CD4-positive, CD25-positive, alpha-beta regulatory T cell (primary cell): ENCODE measurements at regions not wholly inside any gene's neighbourhood (a gene's known extent, or its start where the extent isn't known, plus 50 kb on each side); places are given as distances from the start of the nearest gene placed in this dataset.
A peak's percentile ranks its signal among the peaks of the same experiment; 100 is the strongest.
"Not testable (repeated sequence)": the region's sequence is repeated elsewhere in the genome, so short reads cannot be mapped to it uniquely, and the experiment has no call there.

Source experiments
- ATAC-seq, 2 donors: fragments of 150-1000 bp; cut with Tn5 transposase; one replicate each; pipeline ENCODE4 v1.10.0; 2021; ENCODE audit warnings: low read depth in 2 of 2, moderate number of reproducible peaks in 2 of 2, moderate library complexity in 1 of 2
- DNase-seq, 3 donors: peaks; one replicate each; pipeline versions ENCODE4 v3.0.0 to v3.0.0-alpha.2; 2012 to 2022; ENCODE audit warnings: mixed read lengths in 1 of 3
- H3K27ac ChIP-seq: one replicate; pipeline ENCODE4 v1.7.0; 2013; ENCODE audit warnings: mild to moderate bottlenecking, low read length; ENCODE audit not compliant: insufficient read depth, poor library complexity, severe bottlenecking
- H3K27me3 ChIP-seq: one replicate; pipeline ENCODE4 v1.7.0; 2013; ENCODE audit warnings: low read length; ENCODE audit not compliant: control insufficient read depth, insufficient read depth
- H3K36me3 ChIP-seq: one replicate; pipeline ENCODE4 v1.7.0; 2013; ENCODE audit warnings: mild to moderate bottlenecking, low read length, moderate library complexity; ENCODE audit not compliant: control insufficient read depth, insufficient read depth
- H3K4me1 ChIP-seq: 2 replicates; pipeline ENCODE4 v1.7.0; 2013; ENCODE audit warnings: mild to moderate bottlenecking, low read length; ENCODE audit not compliant: insufficient read depth, control insufficient read depth, poor library complexity, severe bottlenecking
- H3K4me3 ChIP-seq: one replicate; pipeline ENCODE4 v1.7.0; 2013; ENCODE audit warnings: low read depth, mild to moderate bottlenecking, low read length, moderate library complexity
- H3K9me3 ChIP-seq, 2 experiments: 1 replicate in 1 of 2; 2 replicates in 1 of 2; pipeline ENCODE4 v1.7.0; 2013; ENCODE audit warnings: low read length in 2 of 2, mild to moderate bottlenecking in 1 of 2, moderate library complexity in 1 of 2; ENCODE audit not compliant: control insufficient read depth in 2 of 2
- H3K27ac Mint-ChIP-seq, 3 donors: one replicate each; pipeline ENCODE4 v1.8.0; 2020 to 2022; ENCODE audit warnings: mild to moderate bottlenecking in 3 of 3, mixed read lengths in 3 of 3, moderate library complexity in 2 of 3
- H3K27me3 Mint-ChIP-seq: one replicate; pipeline ENCODE4 v1.8.0; 2022; ENCODE audit warnings: mild to moderate bottlenecking, mixed read lengths
- H3K36me3 Mint-ChIP-seq: one replicate; pipeline ENCODE4 v1.8.0; 2020; ENCODE audit warnings: mixed read lengths
- H3K4me1 Mint-ChIP-seq, 4 donors: one replicate each; pipeline ENCODE4 v1.8.0; 2020 to 2022; ENCODE audit warnings: mixed read lengths in 4 of 4, mild to moderate bottlenecking in 1 of 4
- H3K4me3 Mint-ChIP-seq, 4 donors: one replicate each; pipeline ENCODE4 v1.8.0; 2020 to 2022; ENCODE audit warnings: mild to moderate bottlenecking in 4 of 4, mixed read lengths in 4 of 4, moderate library complexity in 3 of 4
- H3K9me3 Mint-ChIP-seq, 7 donors: one replicate each; pipeline ENCODE4 v1.8.0; 2020 to 2022; ENCODE audit warnings: mixed read lengths in 7 of 7, mild to moderate bottlenecking in 3 of 7, moderate library complexity in 2 of 7

- Histone ChIP-seq H3K4me3 (no peak overlapping the region), H3K4me1 (no peaks in the 10 kb centered on the region), H3K27ac (no peak overlapping the region), H3K27me3 (no peaks in the 10 kb centered on the region), H3K9me3 (peaks cover 4 to 7% of the 10 kb centered on the region in 2 experiments), H3K36me3 (no peaks in the 10 kb centered on the region)
- DNase-seq: no peak
- no peak for ATAC-seq
- Mint-ChIP-seq H3K27ac (no peak overlapping the region), H3K36me3 (no peaks in the 10 kb centered on the region), H3K27me3 (peaks cover 9% of the 10 kb centered on the region), H3K9me3 (peaks cover 1 to 13% (median 5%) of the 10 kb centered on the region in 7 donors), H3K4me3 (no peak overlapping the region), H3K4me1 (no peaks in the 10 kb centered on the region)
Measured at GRCh38 chr21:35282944-35283343, 233.8 kb upstream of the RUNX1 start.

GRCh38 chr21:35281956-35282355, 232.9 kb upstream of the RUNX1 start:
- Histone ChIP-seq H3K27ac (no peak overlapping the region), H3K9me3 (no peaks in the 10 kb centered on the region), H3K4me1 (no peaks in the 10 kb centered on the region), H3K4me3 (no peak overlapping the region), H3K36me3 (no peaks in the 10 kb centered on the region), H3K27me3 (no peaks in the 10 kb centered on the region)
- ATAC-seq (no peak), DNase-seq (no peak)
- H3K4me3 Mint-ChIP-seq: no peak overlapping the region
- H3K36me3 Mint-ChIP-seq: no peaks in the 10 kb centered on the region
- H3K4me1 Mint-ChIP-seq: no peaks in the 10 kb centered on the region
- H3K27ac Mint-ChIP-seq: no peak overlapping the region
- peaks cover 9% of the 10 kb centered on the region for H3K27me3 Mint-ChIP-seq
- H3K9me3 Mint-ChIP-seq: peaks cover 0 to 6% (median 1%) of the 10 kb centered on the region in 7 donors

- H3K27ac ChIP-seq: no peak overlapping the region
- Mint-ChIP-seq H3K36me3 (no peaks in the 10 kb centered on the region), H3K4me1 (no peaks in the 10 kb centered on the region), H3K4me3 (no peak overlapping the region), H3K27me3 (peaks cover 9% of the 10 kb centered on the region), H3K27ac (no peak overlapping the region), H3K9me3 (peaks cover 0 to 1% (median 0%) of the 10 kb centered on the region in 7 donors)
- DNase-seq: no peak
- no peaks in the 10 kb centered on the region for H3K4me1 ChIP-seq
- no peaks in the 10 kb centered on the region for H3K9me3 ChIP-seq
- H3K36me3 ChIP-seq: no peaks in the 10 kb centered on the region
- no peak for ATAC-seq
- H3K27me3 ChIP-seq: no peaks in the 10 kb centered on the region
- no peak overlapping the region for H3K4me3 ChIP-seq
Measured at GRCh38 chr21:35280231-35280630, 231.1 kb upstream of the RUNX1 start.

- H3K36me3 Mint-ChIP-seq: no peaks in the 10 kb centered on the region
- H3K4me3 Mint-ChIP-seq: no peak overlapping the region
- H3K4me1 Mint-ChIP-seq: no peaks in the 10 kb centered on the region
Measured at GRCh38 chr21:35275776-35276175, 226.7 kb upstream of the RUNX1 start.

GRCh38 chr21:35274923-35275322, 225.8 kb upstream of the RUNX1 start:
- no peaks in the 10 kb centered on the region for H3K4me1 ChIP-seq
- ATAC-seq (no peak), DNase-seq (no peak)
- H3K27ac Mint-ChIP-seq: peak overlapping the region in 2 of 3 donors; percentile 13 to 18
- H3K4me3 ChIP-seq: no peak overlapping the region
- H3K36me3 Mint-ChIP-seq: no peaks in the 10 kb centered on the region
- no peaks in the 10 kb centered on the region for H3K4me1 Mint-ChIP-seq
- H3K27ac ChIP-seq: no peak overlapping the region
- H3K27me3 Mint-ChIP-seq: peaks cover 6% of the 10 kb centered on the region
- peaks cover 0 to 6% (median 0%) of the 10 kb centered on the region in 7 donors for H3K9me3 Mint-ChIP-seq
- H3K36me3 ChIP-seq: no peaks in the 10 kb centered on the region
- no peaks in the 10 kb centered on the region for H3K27me3 ChIP-seq
- H3K9me3 ChIP-seq: no peaks in the 10 kb centered on the region
- no peak overlapping the region for H3K4me3 Mint-ChIP-seq

More at GRCh38 chr21:35275776-35276175, 226.7 kb upstream of the RUNX1 start:
- DNase-seq (no peak), ATAC-seq (no peak)
- Mint-ChIP-seq H3K27me3 (peaks cover 6% of the 10 kb centered on the region), H3K27ac (no peak overlapping the region), H3K9me3 (peaks cover 0 to 6% (median 0%) of the 10 kb centered on the region in 7 donors)
- Histone ChIP-seq H3K4me1 (no peaks in the 10 kb centered on the region), H3K4me3 (no peak overlapping the region), H3K9me3 (no peaks in the 10 kb centered on the region), H3K36me3 (no peaks in the 10 kb centered on the region), H3K27me3 (no peaks in the 10 kb centered on the region), H3K27ac (no peak overlapping the region)

GRCh38 chr21:35274090-35274489, 225.0 kb upstream of the RUNX1 start:
- no peaks in the 10 kb centered on the region for H3K4me1 Mint-ChIP-seq
- no peaks in the 10 kb centered on the region for H3K36me3 ChIP-seq
- no peaks in the 10 kb centered on the region for H3K4me1 ChIP-seq
- peaks cover 0 to 1% of the 10 kb centered on the region in 2 experiments for H3K9me3 ChIP-seq
- H3K27me3 ChIP-seq: no peaks in the 10 kb centered on the region
- H3K36me3 Mint-ChIP-seq: no peaks in the 10 kb centered on the region
- H3K4me3 ChIP-seq: no peak overlapping the region
- peaks cover 0 to 6% (median 0%) of the 10 kb centered on the region in 7 donors for H3K9me3 Mint-ChIP-seq
- ATAC-seq (no peak), DNase-seq (no peak)
- peak overlapping the region in 1 of 3 donors; percentile 18 for H3K27ac Mint-ChIP-seq
- H3K27me3 Mint-ChIP-seq: peaks cover 6% of the 10 kb centered on the region
- H3K27ac ChIP-seq: no peak overlapping the region
- H3K4me3 Mint-ChIP-seq: no peak overlapping the region

- no peaks in the 10 kb centered on the region for H3K36me3 ChIP-seq
- H3K4me1 ChIP-seq: no peaks in the 10 kb centered on the region
- H3K4me3 ChIP-seq: no peak overlapping the region
- H3K27ac ChIP-seq: no peak overlapping the region
- H3K4me1 Mint-ChIP-seq: no peaks in the 10 kb centered on the region
- ATAC-seq (no peak), DNase-seq (no peak)
- H3K36me3 Mint-ChIP-seq: no peaks in the 10 kb centered on the region
- H3K4me3 Mint-ChIP-seq: no peak overlapping the region
- H3K9me3 Mint-ChIP-seq: peaks cover 0 to 6% (median 0%) of the 10 kb centered on the region in 7 donors
- peaks cover 0 to 1% of the 10 kb centered on the region in 2 experiments for H3K9me3 ChIP-seq
- H3K27me3 ChIP-seq: no peaks in the 10 kb centered on the region
- H3K27me3 Mint-ChIP-seq: no peaks in the 10 kb centered on the region
- H3K27ac Mint-ChIP-seq: no peak overlapping the region
Measured at GRCh38 chr21:35273333-35273732, 224.2 kb upstream of the RUNX1 start.

GRCh38 chr21:35271344-35272118, 222.4 kb upstream of the RUNX1 start:
- not testable (repeated sequence) for H3K4me3 Mint-ChIP-seq, H3K27me3 ChIP-seq, H3K9me3 ChIP-seq, ATAC-seq, H3K36me3 ChIP-seq, H3K4me1 Mint-ChIP-seq, H3K36me3 Mint-ChIP-seq, H3K4me3 ChIP-seq, H3K27ac ChIP-seq, DNase-seq, H3K9me3 Mint-ChIP-seq, H3K4me1 ChIP-seq, H3K27ac Mint-ChIP-seq, H3K27me3 Mint-ChIP-seq
